Natural killer cell (primary cell): ENCODE measurements at regions not wholly inside any gene's neighbourhood (a gene's known extent, or its start where the extent isn't known, plus 50 kb on each side); places are given as distances from the start of the nearest gene placed in this dataset.

Experiments
- ATAC-seq, 3 donors: fragments of 150-1000 bp in 2 of 3; fragments of 200-7000 bp in 1 of 3; cut with Tn5 transposase; 1 replicate in 1 of 3; 2 replicates in 2 of 3; pipeline ENCODE4 v1.10.0; 2021; ENCODE audit warnings: mild to moderate bottlenecking in 2 of 3, moderate library complexity in 2 of 3
- DNase-seq, 2 donors: peaks; one replicate each; pipeline versions ENCODE4 v3.0.0 to v3.0.0-alpha.2; 2013 to 2021; ENCODE audit warnings: mixed read lengths in 1 of 2
- H3K27ac ChIP-seq: one replicate; pipeline ENCODE4 v1.5.1; 2013; ENCODE audit warnings: mild to moderate bottlenecking, low read length
- H3K27me3 ChIP-seq: one replicate; pipeline ENCODE4 v1.6.1; 2013; ENCODE audit warnings: low read length; ENCODE audit not compliant: control insufficient read depth, insufficient read depth
- H3K36me3 ChIP-seq: one replicate; pipeline ENCODE4 v1.6.1; 2013; ENCODE audit warnings: low read length; ENCODE audit not compliant: control insufficient read depth, insufficient read depth
- H3K4me1 ChIP-seq: one replicate; pipeline ENCODE4 v1.6.1; 2013; ENCODE audit warnings: low read length; ENCODE audit not compliant: control insufficient read depth, insufficient read depth
- H3K4me3 ChIP-seq: one replicate; pipeline ENCODE4 v1.5.1; 2013; ENCODE audit warnings: low read length
- H3K9me3 ChIP-seq: one replicate; pipeline ENCODE4 v1.6.1; 2013; ENCODE audit warnings: low read length; ENCODE audit not compliant: control insufficient read depth, insufficient read depth
- H3K27ac Mint-ChIP-seq, 2 donors: one replicate each; pipeline ENCODE4 v1.8.0; 2022; ENCODE audit warnings: mild to moderate bottlenecking in 2 of 2, mixed read lengths in 2 of 2, moderate library complexity in 1 of 2
- H3K27me3 Mint-ChIP-seq, 2 donors: one replicate each; pipeline ENCODE4 v1.8.0; 2022; ENCODE audit warnings: low read depth in 2 of 2, mixed read lengths in 2 of 2
- H3K36me3 Mint-ChIP-seq: one replicate; pipeline ENCODE4 v1.8.0; 2022; ENCODE audit warnings: mixed read lengths
- H3K4me1 Mint-ChIP-seq, 2 donors: one replicate each; pipeline ENCODE4 v1.8.0; 2022; ENCODE audit warnings: mixed read lengths in 2 of 2
- H3K4me3 Mint-ChIP-seq: one replicate; pipeline ENCODE4 v1.8.0; 2022; ENCODE audit warnings: mild to moderate bottlenecking, moderate library complexity, mixed read lengths
- H3K9me3 Mint-ChIP-seq, 2 donors: one replicate each; pipeline ENCODE4 v1.8.0; 2022; ENCODE audit warnings: mixed read lengths in 2 of 2
- WGBS: methylation state at CpG from one replicate; pipeline ENCODE4 v1.1.7; 2013; ENCODE audit warnings: missing lambda C conversion rate; ENCODE audit not compliant: insufficient coverage; 5-methylcytosine and 5-hydroxymethylcytosine counted together
- intact Hi-C: fragments of 100-400 bp; cut with micrococcal nuclease; formaldehyde crosslinking; loops from one replicate; pipeline ENCODE4 v1.14.2; 2022
- TF ChIP-seq, protein P1 (sequence below): fragments of 200-600 bp; IDR thresholded peaks from one replicate; pipeline ENCODE4 v1.8.0; 2022; ENCODE audit warnings: antibody characterized with exemption

- TF ChIP-seq, protein P1, sequence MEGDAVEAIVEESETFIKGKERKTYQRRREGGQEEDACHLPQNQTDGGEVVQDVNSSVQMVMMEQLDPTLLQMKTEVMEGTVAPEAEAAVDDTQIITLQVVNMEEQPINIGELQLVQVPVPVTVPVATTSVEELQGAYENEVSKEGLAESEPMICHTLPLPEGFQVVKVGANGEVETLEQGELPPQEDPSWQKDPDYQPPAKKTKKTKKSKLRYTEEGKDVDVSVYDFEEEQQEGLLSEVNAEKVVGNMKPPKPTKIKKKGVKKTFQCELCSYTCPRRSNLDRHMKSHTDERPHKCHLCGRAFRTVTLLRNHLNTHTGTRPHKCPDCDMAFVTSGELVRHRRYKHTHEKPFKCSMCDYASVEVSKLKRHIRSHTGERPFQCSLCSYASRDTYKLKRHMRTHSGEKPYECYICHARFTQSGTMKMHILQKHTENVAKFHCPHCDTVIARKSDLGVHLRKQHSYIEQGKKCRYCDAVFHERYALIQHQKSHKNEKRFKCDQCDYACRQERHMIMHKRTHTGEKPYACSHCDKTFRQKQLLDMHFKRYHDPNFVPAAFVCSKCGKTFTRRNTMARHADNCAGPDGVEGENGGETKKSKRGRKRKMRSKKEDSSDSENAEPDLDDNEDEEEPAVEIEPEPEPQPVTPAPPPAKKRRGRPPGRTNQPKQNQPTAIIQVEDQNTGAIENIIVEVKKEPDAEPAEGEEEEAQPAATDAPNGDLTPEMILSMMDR = no peak
- no peaks in the 10 kb centered on the region for H3K4me1 Mint-ChIP-seq
- Histone ChIP-seq H3K27me3 (no peaks in the 10 kb centered on the region), H3K4me3 (no peak overlapping the region), H3K27ac (no peak overlapping the region), H3K4me1 (no peaks in the 10 kb centered on the region), H3K36me3 (no peaks in the 10 kb centered on the region), H3K9me3 (no peaks in the 10 kb centered on the region)
- H3K9me3 Mint-ChIP-seq = no peaks in the 10 kb centered on the region
- H3K27ac Mint-ChIP-seq = no peak overlapping the region
- H3K36me3 Mint-ChIP-seq = no peaks in the 10 kb centered on the region
- intact Hi-C loops = no loop called here
- DNase-seq = no peak
- no peak for ATAC-seq
- H3K4me3 Mint-ChIP-seq = no peak overlapping the region
- no peaks in the 10 kb centered on the region for H3K27me3 Mint-ChIP-seq
These were observed 380.8 kb downstream of the FOXO1 start for GRCh38 chr13:40285634-40286033.

DNA sequence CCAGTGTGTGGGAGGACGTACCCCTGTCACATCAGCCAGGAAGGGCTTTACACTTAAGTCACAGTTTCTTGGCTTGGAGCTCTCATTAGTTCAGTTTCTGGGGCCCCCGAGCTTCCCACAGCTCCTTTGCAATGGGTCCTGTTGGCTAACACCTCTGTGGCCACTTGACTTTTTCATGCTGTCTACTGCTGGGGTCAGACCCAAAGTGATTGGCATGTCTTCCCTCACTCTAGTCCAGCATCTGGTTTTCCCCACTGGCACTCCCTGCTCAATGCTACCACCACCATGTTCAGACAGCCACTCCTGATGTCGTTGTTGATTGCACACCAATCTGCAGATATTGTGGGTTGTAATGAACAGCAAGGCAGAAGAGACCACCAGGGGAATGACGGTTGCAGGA, 379.0 kb downstream of the FOXO1 start:
- H3K4me3 Mint-ChIP-seq = no peak overlapping the region
- no peaks in the 10 kb centered on the region for H3K36me3 ChIP-seq
- no peaks in the 10 kb centered on the region for H3K4me1 ChIP-seq
- H3K27me3 ChIP-seq = no peaks in the 10 kb centered on the region
- TF ChIP-seq, protein P1 = no peak
- no peak overlapping the region for H3K27ac Mint-ChIP-seq
- no peaks in the 10 kb centered on the region for H3K9me3 ChIP-seq
- intact Hi-C loops = no loop called here
- no peaks in the 10 kb centered on the region for H3K9me3 Mint-ChIP-seq
- H3K27me3 Mint-ChIP-seq = no peaks in the 10 kb centered on the region
- DNase-seq = no peak
- H3K36me3 Mint-ChIP-seq = no peaks in the 10 kb centered on the region
- no peak overlapping the region for H3K27ac ChIP-seq
- H3K4me1 Mint-ChIP-seq = no peaks in the 10 kb centered on the region
- no peak for ATAC-seq
- H3K4me3 ChIP-seq = no peak overlapping the region
- WGBS = 76% methylated on average over 4 of the region's 4 CpGs

DNA sequence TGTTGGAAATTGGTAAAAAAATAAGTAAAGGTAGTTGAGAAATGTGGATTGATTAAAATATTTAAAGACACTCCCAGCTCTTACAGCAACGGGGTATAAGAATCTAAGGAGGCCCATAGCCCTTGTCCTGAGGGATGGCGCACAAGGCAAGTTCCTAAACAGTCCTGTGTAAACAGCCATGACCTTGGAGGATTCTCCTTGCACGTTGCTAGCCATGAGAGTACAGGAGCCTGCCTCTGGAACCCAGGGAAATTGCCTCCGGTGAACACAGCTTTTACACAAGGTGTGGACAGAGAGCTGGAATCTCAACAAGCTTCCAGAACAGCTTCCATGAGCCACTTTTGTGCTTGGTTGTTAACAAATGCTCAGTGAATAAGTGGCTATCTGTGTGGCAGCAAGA, 378.2 kb downstream of the FOXO1 start:
- Mint-ChIP-seq H3K4me1 (no peaks in the 10 kb centered on the region), H3K36me3 (no peaks in the 10 kb centered on the region), H3K27me3 (no peaks in the 10 kb centered on the region), H3K9me3 (no peaks in the 10 kb centered on the region), H3K4me3 (no peak overlapping the region), H3K27ac (no peak overlapping the region)
- H3K4me3 ChIP-seq = no peak overlapping the region
- no peak overlapping the region for H3K27ac ChIP-seq
- no peaks in the 10 kb centered on the region for H3K9me3 ChIP-seq
- 90% methylated on average over 4 of the region's 4 CpGs for WGBS
- H3K36me3 ChIP-seq = no peaks in the 10 kb centered on the region
- TF ChIP-seq, protein P1 = no peak
- H3K4me1 ChIP-seq = no peaks in the 10 kb centered on the region
- ATAC-seq (no peak), DNase-seq (no peak)
- intact Hi-C loops = no loop called here
- H3K27me3 ChIP-seq = no peaks in the 10 kb centered on the region

DNA sequence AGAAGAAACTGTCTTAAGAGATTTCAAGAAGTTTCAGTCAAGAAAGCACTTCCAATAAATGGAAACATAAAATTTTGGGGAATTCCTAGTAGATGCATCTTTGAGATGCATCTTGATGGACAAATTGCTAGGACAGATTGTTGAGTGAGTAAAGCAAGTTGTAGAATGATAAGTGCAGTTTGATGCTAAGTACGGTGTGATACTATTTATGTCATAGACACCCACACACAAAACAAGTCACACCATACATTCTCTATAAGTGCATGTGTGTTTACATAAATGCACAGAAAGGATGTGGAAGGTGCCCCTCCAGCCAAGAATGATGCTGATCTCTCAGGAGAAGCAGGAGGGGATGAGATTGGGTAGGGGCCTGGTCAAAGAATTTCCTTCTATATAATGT, 375.7 kb downstream of the FOXO1 start:
- no peaks in the 10 kb centered on the region for H3K27me3 ChIP-seq
- H3K9me3 Mint-ChIP-seq = no peaks in the 10 kb centered on the region
- H3K4me3 Mint-ChIP-seq = no peak overlapping the region
- no peak overlapping the region for H3K27ac ChIP-seq
- no peaks in the 10 kb centered on the region for H3K4me1 ChIP-seq
- ATAC-seq = no peak
- peaks cover 0 to 2% of the 10 kb centered on the region in 2 donors for H3K27me3 Mint-ChIP-seq
- no peaks in the 10 kb centered on the region for H3K36me3 ChIP-seq
- H3K36me3 Mint-ChIP-seq = no peaks in the 10 kb centered on the region
- H3K9me3 ChIP-seq = no peaks in the 10 kb centered on the region
- no peaks in the 10 kb centered on the region for H3K4me1 Mint-ChIP-seq
- no peak overlapping the region for H3K4me3 ChIP-seq
- no peak for DNase-seq
- no peak overlapping the region for H3K27ac Mint-ChIP-seq
- no CpG with 5 or more reads among the region's 1 CpG for WGBS
- intact Hi-C loops = no loop called here
- TF ChIP-seq, protein P1 = no peak
